ENCODE measurements at regions not wholly inside any gene's neighbourhood (a gene's known extent, or its start where the extent isn't known, plus 50 kb on each side); places are given as distances from the start of the nearest gene placed in this dataset.

DNA sequence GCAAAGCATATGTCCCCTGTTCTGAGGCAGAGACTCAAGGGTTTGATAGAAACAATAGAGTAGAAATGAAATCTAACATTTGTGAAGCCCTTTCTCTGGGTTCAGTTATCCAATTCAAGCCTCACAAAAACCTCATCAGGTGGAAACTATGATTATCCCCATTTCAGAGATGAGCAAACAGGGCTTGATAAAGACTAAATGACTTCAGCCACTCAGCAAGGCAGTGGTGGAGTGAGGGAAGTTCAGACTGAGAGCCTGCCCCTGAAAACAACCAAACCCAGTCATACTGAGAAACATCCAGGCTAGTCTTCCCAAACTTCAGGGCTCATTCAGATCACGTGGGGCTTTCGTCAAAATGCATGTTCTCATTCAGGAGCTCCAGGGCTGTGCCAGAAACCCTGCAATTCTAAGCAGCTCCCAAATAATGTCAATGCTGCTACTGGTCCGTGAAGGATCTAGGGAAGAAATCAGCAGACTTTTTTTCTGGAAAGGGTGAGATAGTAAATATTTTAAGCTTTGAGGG is 109.6 kb upstream of the KIT start:
- DNase-seq (ENCODE audit: low spot score) (no peak), ATAC-seq (ENCODE audit: low FRiP score) (no peak)
- TF ChIP-seq, protein P1, sequence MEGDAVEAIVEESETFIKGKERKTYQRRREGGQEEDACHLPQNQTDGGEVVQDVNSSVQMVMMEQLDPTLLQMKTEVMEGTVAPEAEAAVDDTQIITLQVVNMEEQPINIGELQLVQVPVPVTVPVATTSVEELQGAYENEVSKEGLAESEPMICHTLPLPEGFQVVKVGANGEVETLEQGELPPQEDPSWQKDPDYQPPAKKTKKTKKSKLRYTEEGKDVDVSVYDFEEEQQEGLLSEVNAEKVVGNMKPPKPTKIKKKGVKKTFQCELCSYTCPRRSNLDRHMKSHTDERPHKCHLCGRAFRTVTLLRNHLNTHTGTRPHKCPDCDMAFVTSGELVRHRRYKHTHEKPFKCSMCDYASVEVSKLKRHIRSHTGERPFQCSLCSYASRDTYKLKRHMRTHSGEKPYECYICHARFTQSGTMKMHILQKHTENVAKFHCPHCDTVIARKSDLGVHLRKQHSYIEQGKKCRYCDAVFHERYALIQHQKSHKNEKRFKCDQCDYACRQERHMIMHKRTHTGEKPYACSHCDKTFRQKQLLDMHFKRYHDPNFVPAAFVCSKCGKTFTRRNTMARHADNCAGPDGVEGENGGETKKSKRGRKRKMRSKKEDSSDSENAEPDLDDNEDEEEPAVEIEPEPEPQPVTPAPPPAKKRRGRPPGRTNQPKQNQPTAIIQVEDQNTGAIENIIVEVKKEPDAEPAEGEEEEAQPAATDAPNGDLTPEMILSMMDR (IDR thresholded peaks at IDR 0.05) = no peak

DNA sequence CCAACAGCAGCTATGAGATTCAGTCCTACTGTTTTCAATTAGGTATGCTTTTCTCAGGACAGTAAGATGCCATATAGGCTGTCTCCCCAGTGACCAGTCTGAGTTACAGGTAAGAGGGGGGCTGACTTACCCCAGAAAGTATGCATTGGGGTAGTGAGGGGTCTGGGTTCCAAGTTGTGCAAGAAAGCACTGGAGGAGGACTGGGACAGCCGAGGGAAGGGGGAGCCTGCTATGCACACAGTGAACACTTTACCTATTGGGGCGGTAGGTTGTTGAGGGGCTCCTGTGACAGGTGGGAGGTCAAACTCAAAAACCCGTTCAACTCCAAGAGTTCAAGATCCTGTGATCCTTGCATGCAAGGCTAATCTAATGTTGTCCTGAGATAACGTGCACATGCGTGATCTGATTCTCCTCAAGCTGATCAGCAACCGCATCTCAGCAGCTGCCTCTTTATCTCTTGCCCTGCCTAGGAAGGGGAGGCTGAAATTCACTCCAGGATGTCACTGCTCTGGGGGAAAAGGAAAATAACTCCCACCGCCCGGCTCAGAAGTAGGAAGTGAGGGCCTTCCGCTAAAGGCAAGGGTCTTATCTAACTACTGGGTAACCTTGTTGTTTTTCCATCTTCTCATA is 108.8 kb upstream of the KIT start:
- DNase-seq (ENCODE audit: low spot score) (no peak), ATAC-seq (ENCODE audit: low FRiP score) (no peak)

DNA sequence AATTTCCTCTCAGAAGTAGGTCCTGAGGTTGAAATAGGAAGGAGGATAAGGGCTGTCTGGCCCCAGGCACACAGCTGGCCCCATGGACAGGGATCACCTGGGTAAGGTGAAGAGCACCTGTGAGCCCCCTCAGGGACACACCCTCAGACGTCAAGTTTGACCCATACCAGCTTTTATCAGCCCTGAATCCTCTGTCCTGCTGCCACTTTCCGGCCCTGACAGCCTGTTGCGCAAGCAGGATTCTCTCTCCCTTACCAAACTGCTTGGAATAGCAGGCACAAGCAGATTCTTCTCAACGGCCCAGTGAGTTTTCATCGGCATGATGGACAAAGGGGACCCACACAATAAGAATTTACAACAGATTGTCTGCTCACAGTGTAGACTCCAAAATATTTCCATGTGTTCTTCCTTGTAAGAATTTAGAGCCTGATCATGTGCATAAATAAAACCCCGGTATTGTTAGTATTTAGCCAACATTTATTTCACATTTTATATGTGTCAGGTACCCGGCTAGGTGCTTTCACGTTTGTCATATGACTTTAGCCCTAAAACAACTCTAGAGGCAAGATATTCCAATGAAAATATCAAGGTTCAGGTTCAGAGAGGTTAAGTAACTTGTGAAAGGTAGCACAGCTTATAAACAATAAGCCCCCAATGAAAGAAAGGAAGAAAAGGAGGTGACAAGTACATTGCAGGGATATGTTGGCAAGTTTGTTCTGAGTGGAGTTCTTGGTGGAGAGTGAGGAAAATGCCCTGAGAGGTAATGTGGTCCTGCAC is 107.2 kb upstream of the KIT start:
- TF ChIP-seq, protein P1 (IDR thresholded peaks at IDR 0.05) = no peak
- DNase-seq (ENCODE audit: low spot score) = no peak
- ATAC-seq (ENCODE audit: low FRiP score) = no peak

More for the DNA sequence above, 108.8 kb upstream of the KIT start:
- TF ChIP-seq, protein P1 (IDR thresholded peaks at IDR 0.05) = no peak

DNA sequence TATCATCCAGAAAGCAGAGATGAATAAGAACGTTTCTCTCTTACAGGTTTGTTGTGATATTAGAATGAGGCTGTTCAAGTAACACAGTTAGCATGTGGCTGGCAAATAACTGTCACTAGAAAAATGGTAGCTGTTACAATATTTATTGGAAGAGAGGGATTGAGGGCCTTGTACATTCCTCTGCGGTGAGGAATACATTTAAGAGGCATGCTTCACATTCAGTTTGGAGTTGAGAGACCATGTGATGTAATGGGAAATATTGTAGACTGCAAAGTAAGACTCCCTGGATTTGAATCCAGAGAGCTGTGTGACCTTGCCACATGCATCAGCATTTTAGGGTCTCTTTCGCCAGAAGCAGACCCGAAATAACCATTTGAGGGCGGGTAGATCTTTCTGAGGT is 104.8 kb upstream of the KIT start:
- ATAC-seq (ENCODE audit: low FRiP score) = no peak
- no peak for DNase-seq (ENCODE audit: low spot score)
- TF ChIP-seq, protein P1 (IDR thresholded peaks at IDR 0.05) = no peak

DNA sequence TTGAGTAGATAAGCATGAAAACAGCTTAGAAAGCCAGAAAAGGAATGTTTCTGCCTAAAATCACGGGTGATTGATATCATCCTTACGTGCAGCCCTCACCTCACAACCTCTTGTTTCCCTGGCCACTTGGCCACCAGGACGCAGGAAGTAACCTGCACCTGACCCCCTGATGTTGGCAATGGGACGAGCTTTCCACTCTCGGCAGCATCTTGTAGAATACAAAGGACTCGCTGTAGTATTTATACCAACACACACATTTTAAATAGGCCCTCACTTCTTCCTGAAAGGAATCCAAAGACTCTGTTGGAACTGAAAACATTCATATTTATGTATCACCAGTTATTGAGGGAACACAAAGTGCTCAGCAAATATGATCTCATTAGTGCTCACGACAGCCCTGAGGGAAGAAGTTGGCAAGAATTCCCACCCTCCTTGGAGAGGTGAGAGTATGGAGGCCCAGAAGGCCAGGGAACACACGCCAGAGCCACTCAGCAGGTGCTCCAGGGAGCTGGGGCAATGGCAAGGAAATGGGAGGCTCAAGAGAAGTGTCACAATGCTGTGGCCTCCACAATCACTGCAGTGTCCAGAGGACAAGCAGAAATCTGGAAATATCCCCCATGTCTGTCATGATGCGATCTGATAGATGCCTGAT is 103.3 kb upstream of the KIT start:
- TF ChIP-seq, protein P1 (IDR thresholded peaks at IDR 0.05) = no peak
- DNase-seq (ENCODE audit: low spot score) (no peak), ATAC-seq (ENCODE audit: low FRiP score) (no peak)

DNA sequence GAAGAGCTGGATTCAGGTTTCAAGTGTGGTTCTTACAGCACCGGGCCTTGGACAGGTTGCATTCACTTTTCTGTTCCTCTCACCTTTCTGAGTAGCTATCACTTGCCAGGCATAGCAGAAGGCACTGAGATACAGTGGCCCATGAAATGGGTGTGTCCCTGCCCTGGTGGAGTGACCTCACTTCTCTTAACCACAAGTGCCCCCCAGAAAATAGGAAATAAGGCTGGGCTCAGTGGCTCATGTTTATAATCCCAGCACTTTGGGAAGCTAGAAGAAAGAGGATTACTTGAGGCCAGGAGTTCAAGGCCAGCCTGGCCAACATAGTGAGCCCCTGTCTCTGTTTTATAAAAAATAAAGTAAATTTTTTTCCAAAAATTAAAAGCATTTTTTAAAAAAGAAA is 101.7 kb upstream of the KIT start:
- ATAC-seq (ENCODE audit: low FRiP score) (no peak), DNase-seq (ENCODE audit: low spot score) (no peak)
- TF ChIP-seq, protein P1 (IDR thresholded peaks at IDR 0.05) = no peak
